ENCODE measurements at regions not wholly inside any gene's neighbourhood (a gene's known extent, or its start where the extent isn't known, plus 50 kb on each side); places are given as distances from the start of the nearest gene placed in this dataset.

DNA sequence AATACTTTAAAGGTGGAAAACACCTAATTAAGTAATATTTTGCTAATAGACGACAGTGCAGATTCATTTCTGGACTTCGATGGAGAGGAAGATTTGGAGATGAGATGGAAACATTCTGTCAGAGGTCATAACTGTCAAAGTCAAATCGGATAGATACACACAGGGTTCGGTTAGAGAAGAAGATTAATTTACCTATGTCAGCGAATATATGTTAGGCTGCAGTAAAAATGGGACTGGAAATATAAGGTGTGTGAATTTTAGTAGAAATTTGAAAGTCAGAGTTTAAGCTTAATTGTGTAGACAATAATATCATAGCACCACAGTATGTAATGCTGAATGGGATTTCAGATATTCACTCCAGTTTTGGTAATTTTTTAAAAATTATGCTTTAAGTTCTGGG is 1020.3 kb upstream of the ACO1 start:
- Histone ChIP-seq H3K79me1 (replicated peaks; ENCODE audit: low read length, poor library complexity, severe bottlenecking) (no peaks in the 10 kb centered on the region), H3K9me3 (ENCODE audit: control insufficient read depth, low read length) (no peaks in the 10 kb centered on the region), H4K8ac (ENCODE audit: low read length) (no peak overlapping the region), H3K23ac (ENCODE audit: low read length in 2 of 2) (no peak overlapping the region), H3K9ac (ENCODE audit: low read length) (no peak overlapping the region), H2BK15ac (ENCODE audit: low read depth, poor library complexity, severe bottlenecking) (no peak overlapping the region), H2BK120ac (ENCODE audit: low read depth, low read length) (no peak overlapping the region), H4K91ac (ENCODE audit: low read length) (no peak overlapping the region), H2BK5ac (ENCODE audit: low read depth, low read length, poor library complexity, severe bottlenecking) (no peak overlapping the region), H3K4me3 (ENCODE audit: insufficient read depth in 1 of 2, low read depth in 1 of 2, low read length in 2 of 2) (no peak overlapping the region), H3K14ac (ENCODE audit: low read length in 2 of 2) (no peak overlapping the region), H3K4ac (ENCODE audit: low read depth in 1 of 2, low read length in 2 of 2) (no peak overlapping the region), H3K36me3 (ENCODE audit: control insufficient read depth in 1 of 2, insufficient read depth in 2 of 2, low read depth in 1 of 2, low read length in 2 of 2) (no peaks in the 10 kb centered on the region), H2AFZ (ENCODE audit: low read depth, low read length) (no peak overlapping the region), H3K4me2 (ENCODE audit: low read length, poor library complexity, severe bottlenecking) (no peak overlapping the region), H3K4me1 (ENCODE audit: control insufficient read depth, insufficient read depth, low read depth, low read length) (no peaks in the 10 kb centered on the region), H2AK5ac (ENCODE audit: low read length, severe bottlenecking) (no peak overlapping the region), H3K27ac (ENCODE audit: low read length, poor library complexity, severe bottlenecking) (no peak overlapping the region), H3K27me3 (ENCODE audit: control insufficient read depth in 1 of 2, insufficient read depth in 1 of 2, low read length in 2 of 2) (no peaks in the 10 kb centered on the region), H3K18ac (ENCODE audit: low read depth in 1 of 2, low read length in 2 of 2) (no peak overlapping the region), H2BK12ac (ENCODE audit: low read length in 2 of 2) (no peak overlapping the region)
- WGBS, result 91% methylated on average over 5 of the region's 5 CpGs
- no peak for DNase-seq

DNA sequence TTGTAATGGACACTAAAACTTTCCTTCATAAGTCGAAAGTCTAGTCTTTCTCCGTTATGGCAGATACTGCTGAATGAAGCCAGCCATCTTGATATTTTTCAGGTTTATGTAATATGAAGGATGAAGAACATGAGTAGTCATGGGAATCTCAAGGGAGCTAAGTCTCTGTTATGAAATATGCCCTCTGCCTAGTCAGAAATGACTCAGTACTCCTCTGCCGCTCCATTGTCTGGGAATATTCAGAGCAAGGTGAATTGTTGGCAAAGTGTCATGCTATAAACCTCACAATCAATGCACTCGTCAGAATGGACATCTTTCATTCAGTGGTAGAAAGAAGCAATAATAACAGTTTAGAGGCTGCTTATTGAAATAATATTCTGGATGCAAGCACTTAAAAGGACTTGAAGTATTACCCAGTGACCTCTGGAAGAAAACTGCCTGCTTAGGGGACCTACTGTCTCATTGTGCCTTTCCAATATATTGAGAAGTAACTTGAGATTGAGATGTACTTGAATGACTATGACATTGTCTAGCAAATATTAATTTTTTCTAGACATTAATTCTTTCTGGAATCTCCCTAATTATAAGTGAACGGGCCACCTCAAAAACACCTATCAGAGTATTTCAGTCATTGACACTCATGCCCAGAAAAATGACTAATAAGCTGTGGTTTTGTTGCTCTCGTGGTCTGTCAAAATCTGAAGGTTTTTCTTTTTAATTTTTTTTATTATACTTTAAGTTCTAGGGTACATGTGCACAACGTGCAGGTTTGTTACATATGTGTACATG is 1011.5 kb upstream of the ACO1 start:
- Histone ChIP-seq H3K4me3 (ENCODE audit: insufficient read depth in 1 of 2, low read depth in 1 of 2, low read length in 2 of 2) (no peak overlapping the region), H2BK5ac (ENCODE audit: low read depth, low read length, poor library complexity, severe bottlenecking) (no peak overlapping the region), H2BK12ac (ENCODE audit: low read length in 2 of 2) (no peak overlapping the region), H4K8ac (ENCODE audit: low read length) (no peak overlapping the region), H2AK5ac (ENCODE audit: low read length, severe bottlenecking) (no peak overlapping the region), H3K9me3 (ENCODE audit: control insufficient read depth, low read length) (no peaks in the 10 kb centered on the region), H3K18ac (ENCODE audit: low read depth in 1 of 2, low read length in 2 of 2) (no peak overlapping the region), H3K27ac (ENCODE audit: low read length, poor library complexity, severe bottlenecking) (no peak overlapping the region), H3K36me3 (ENCODE audit: control insufficient read depth in 1 of 2, insufficient read depth in 2 of 2, low read depth in 1 of 2, low read length in 2 of 2) (no peaks in the 10 kb centered on the region), H2AFZ (ENCODE audit: low read depth, low read length) (no peak overlapping the region), H4K91ac (ENCODE audit: low read length) (no peak overlapping the region), H2BK120ac (ENCODE audit: low read depth, low read length) (no peak overlapping the region), H3K4me2 (ENCODE audit: low read length, poor library complexity, severe bottlenecking) (no peak overlapping the region), H3K4ac (ENCODE audit: low read depth in 1 of 2, low read length in 2 of 2) (no peak overlapping the region), H2BK15ac (ENCODE audit: low read depth, poor library complexity, severe bottlenecking) (no peak overlapping the region), H3K27me3 (ENCODE audit: control insufficient read depth in 1 of 2, insufficient read depth in 1 of 2, low read length in 2 of 2) (no peaks in the 10 kb centered on the region), H3K79me1 (replicated peaks; ENCODE audit: low read length, poor library complexity, severe bottlenecking) (no peaks in the 10 kb centered on the region), H3K9ac (ENCODE audit: low read length) (no peak overlapping the region), H3K14ac (ENCODE audit: low read length in 2 of 2) (no peak overlapping the region), H3K4me1 (ENCODE audit: control insufficient read depth, insufficient read depth, low read depth, low read length) (no peaks in the 10 kb centered on the region), H3K23ac (ENCODE audit: low read length in 2 of 2) (no peak overlapping the region)
- 96% methylated on average over 6 of the region's 7 CpGs for WGBS
- no peak for DNase-seq

DNA sequence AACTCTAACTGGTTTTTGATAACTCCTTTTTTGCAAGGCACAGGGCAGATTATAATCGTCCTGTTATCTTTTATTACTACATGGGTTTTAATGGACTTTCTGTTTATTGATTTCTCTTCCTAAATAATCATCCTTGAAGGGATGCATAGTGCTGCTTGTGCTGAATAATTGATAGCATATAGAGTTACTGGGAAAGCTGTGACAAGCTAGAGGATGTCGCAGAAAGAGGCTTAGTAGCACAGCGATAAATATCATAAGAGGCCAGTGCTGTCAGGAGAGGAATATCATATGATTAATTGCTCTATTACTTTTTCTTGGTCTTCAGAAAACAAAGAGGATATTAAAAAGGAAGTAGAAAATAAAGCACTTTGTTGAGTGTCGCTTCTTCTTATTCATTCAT is 1007.1 kb upstream of the ACO1 start:
- no peak overlapping the region for H3K4ac ChIP-seq (ENCODE audit: low read depth in 1 of 2, low read length in 2 of 2)
- H3K27me3 ChIP-seq (ENCODE audit: control insufficient read depth in 1 of 2, insufficient read depth in 1 of 2, low read length in 2 of 2), result no peaks in the 10 kb centered on the region
- H3K4me2 ChIP-seq (ENCODE audit: low read length, poor library complexity, severe bottlenecking), result no peak overlapping the region
- no peak overlapping the region for H2BK120ac ChIP-seq (ENCODE audit: low read depth, low read length)
- DNase-seq, result no peak
- no peak overlapping the region for H4K91ac ChIP-seq (ENCODE audit: low read length)
- H3K9ac ChIP-seq (ENCODE audit: low read length), result no peak overlapping the region
- H2AFZ ChIP-seq (ENCODE audit: low read depth, low read length), result no peak overlapping the region
- no peak overlapping the region for H2BK12ac ChIP-seq (ENCODE audit: low read length in 2 of 2)
- H3K4me1 ChIP-seq (ENCODE audit: control insufficient read depth, insufficient read depth, low read depth, low read length), result no peaks in the 10 kb centered on the region
- no peak overlapping the region for H2AK5ac ChIP-seq (ENCODE audit: low read length, severe bottlenecking)
- no peaks in the 10 kb centered on the region for H3K36me3 ChIP-seq (ENCODE audit: control insufficient read depth in 1 of 2, insufficient read depth in 2 of 2, low read depth in 1 of 2, low read length in 2 of 2)
- H2BK5ac ChIP-seq (ENCODE audit: low read depth, low read length, poor library complexity, severe bottlenecking), result no peak overlapping the region
- WGBS, result 97% methylated on average over 3 of the region's 4 CpGs
- no peaks in the 10 kb centered on the region for H3K9me3 ChIP-seq (ENCODE audit: control insufficient read depth, low read length)
- no peak overlapping the region for H4K8ac ChIP-seq (ENCODE audit: low read length)
- H3K79me1 ChIP-seq (replicated peaks; ENCODE audit: low read length, poor library complexity, severe bottlenecking), result no peaks in the 10 kb centered on the region
- H3K23ac ChIP-seq (ENCODE audit: low read length in 2 of 2), result no peak overlapping the region
- no peak overlapping the region for H2BK15ac ChIP-seq (ENCODE audit: low read depth, poor library complexity, severe bottlenecking)
- H3K4me3 ChIP-seq (ENCODE audit: insufficient read depth in 1 of 2, low read depth in 1 of 2, low read length in 2 of 2), result no peak overlapping the region
- H3K27ac ChIP-seq (ENCODE audit: low read length, poor library complexity, severe bottlenecking), result no peak overlapping the region
- H3K14ac ChIP-seq (ENCODE audit: low read length in 2 of 2), result no peak overlapping the region
- no peak overlapping the region for H3K18ac ChIP-seq (ENCODE audit: low read depth in 1 of 2, low read length in 2 of 2)

DNA sequence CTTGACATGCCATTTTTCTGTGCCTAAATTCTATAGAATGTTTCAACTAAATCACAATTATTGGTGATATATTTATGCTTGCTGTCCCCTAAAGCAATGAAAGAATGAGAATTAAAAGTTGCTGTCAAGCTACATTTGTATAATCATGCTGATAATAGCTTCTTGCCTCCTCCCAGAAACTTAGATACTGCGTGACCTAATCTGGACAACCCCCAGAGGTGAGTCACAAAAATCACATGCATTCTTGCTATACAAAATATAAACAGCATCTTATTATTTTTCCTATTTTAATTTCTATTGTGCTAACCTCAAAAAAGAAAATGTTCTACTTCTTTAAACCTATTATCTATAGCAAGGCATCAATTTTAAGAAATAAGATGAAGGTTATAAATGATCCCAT is 995.8 kb upstream of the ACO1 start:
- no peak overlapping the region for H3K4me3 ChIP-seq (ENCODE audit: insufficient read depth in 1 of 2, low read depth in 1 of 2, low read length in 2 of 2)
- no peak overlapping the region for H2BK5ac ChIP-seq (ENCODE audit: low read depth, low read length, poor library complexity, severe bottlenecking)
- H3K79me1 ChIP-seq (replicated peaks; ENCODE audit: low read length, poor library complexity, severe bottlenecking), result no peaks in the 10 kb centered on the region
- H4K91ac ChIP-seq (ENCODE audit: low read length), result no peak overlapping the region
- no peak overlapping the region for H3K4me2 ChIP-seq (ENCODE audit: low read length, poor library complexity, severe bottlenecking)
- no peaks in the 10 kb centered on the region for H3K9me3 ChIP-seq (ENCODE audit: control insufficient read depth, low read length)
- H3K27ac ChIP-seq (ENCODE audit: low read length, poor library complexity, severe bottlenecking), result no peak overlapping the region
- H3K14ac ChIP-seq (ENCODE audit: low read length in 2 of 2), result no peak overlapping the region
- no peak overlapping the region for H2BK12ac ChIP-seq (ENCODE audit: low read length in 2 of 2)
- H2AK5ac ChIP-seq (ENCODE audit: low read length, severe bottlenecking), result no peak overlapping the region
- H2BK15ac ChIP-seq (ENCODE audit: low read depth, poor library complexity, severe bottlenecking), result no peak overlapping the region
- no peaks in the 10 kb centered on the region for H3K4me1 ChIP-seq (ENCODE audit: control insufficient read depth, insufficient read depth, low read depth, low read length)
- 88% methylated on average over 1 of the region's 1 CpG for WGBS
- H3K27me3 ChIP-seq (ENCODE audit: control insufficient read depth in 1 of 2, insufficient read depth in 1 of 2, low read length in 2 of 2), result no peaks in the 10 kb centered on the region
- no peak overlapping the region for H3K4ac ChIP-seq (ENCODE audit: low read depth in 1 of 2, low read length in 2 of 2)
- no peak overlapping the region for H2BK120ac ChIP-seq (ENCODE audit: low read depth, low read length)
- no peak for DNase-seq
- H3K23ac ChIP-seq (ENCODE audit: low read length in 2 of 2), result no peak overlapping the region
- H3K36me3 ChIP-seq (ENCODE audit: control insufficient read depth in 1 of 2, insufficient read depth in 2 of 2, low read depth in 1 of 2, low read length in 2 of 2), result no peaks in the 10 kb centered on the region
- H4K8ac ChIP-seq (ENCODE audit: low read length), result no peak overlapping the region
- no peak overlapping the region for H3K18ac ChIP-seq (ENCODE audit: low read depth in 1 of 2, low read length in 2 of 2)
- H3K9ac ChIP-seq (ENCODE audit: low read length), result no peak overlapping the region
- no peak overlapping the region for H2AFZ ChIP-seq (ENCODE audit: low read depth, low read length)
